Stimulated activated CD8-positive, alpha-beta memory T cell treated with anti-CD3 and anti-CD28 coated beads, Interleukin-12 subunit alpha, Interleukin-12 subunit beta, amount 100 ng/mL, for 24 hours (primary cell): ENCODE measurements at regions not wholly inside any gene's neighbourhood (a gene's known extent, or its start where the extent isn't known, plus 50 kb on each side); places are given as distances from the start of the nearest gene placed in this dataset.
"Not testable (repeated sequence)": the region's sequence is repeated elsewhere in the genome, so short reads cannot be mapped to it uniquely, and the experiment has no call there.

Source experiments
- DNase-seq: peaks from one replicate; pipeline ENCODE4 v3.0.0-alpha.2; 2020; ENCODE audit errors: extremely low read depth

DNA sequence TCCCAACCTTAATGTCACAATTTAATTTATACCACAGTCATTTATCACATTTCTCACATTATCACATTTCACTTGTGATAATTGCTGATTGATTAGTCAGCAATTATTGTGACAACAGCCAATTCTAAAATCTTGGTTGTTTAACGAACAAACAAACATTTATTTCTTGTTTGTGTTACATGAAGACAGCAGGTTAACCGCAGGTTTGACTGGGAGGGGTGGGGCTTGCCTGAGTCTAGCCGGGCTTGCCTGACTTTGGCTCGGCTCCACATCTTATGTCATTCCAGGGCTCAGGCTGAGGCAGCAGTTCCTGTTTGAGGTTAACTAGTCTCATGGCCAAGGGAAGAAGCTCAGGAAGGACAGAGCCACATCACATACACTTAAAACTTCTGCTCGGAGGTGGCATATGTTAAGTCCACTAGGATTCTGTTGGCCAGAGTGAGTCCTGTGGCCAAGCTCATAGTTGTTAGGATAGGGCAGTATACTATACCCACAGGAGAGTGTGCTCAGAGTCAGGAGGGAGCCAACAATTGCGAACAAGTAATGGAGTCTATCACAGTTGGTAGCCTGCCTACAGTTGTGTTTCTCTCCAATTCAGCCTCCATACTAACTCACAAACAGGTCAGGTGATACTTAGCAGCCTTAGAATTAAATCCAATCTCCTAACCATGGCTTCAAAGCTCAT is 90.0 kb upstream of the IFNGR1 start:
- DNase-seq: no peak

- DNase-seq: no peak
These were observed 88.1 kb upstream of the IFNGR1 start for GRCh38 chr6:137307163-137307854.

DNA sequence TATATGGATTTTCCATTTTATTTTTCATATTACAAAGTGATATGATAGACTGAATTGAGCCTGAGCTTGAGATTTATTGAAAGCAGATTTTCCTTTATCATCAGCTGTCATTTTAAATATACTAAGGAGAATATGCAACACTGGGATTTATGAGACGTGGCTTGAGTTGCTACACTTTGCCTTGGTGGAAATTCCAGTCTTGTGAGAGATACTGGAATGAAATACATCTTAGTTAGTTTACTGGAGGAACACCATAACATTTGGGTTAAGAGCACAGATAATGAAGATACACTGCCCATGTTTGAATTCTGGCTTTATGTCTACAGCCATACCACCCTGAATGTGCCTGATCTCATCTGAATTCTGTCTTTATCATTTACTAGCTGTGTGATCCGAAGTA is 86.5 kb upstream of the IFNGR1 start:
- no peak for DNase-seq

- no peak for DNase-seq
These were observed 85.0 kb upstream of the IFNGR1 start for GRCh38 chr6:137304020-137304780.

- no peak for DNase-seq
These were observed 84.3 kb upstream of the IFNGR1 start for GRCh38 chr6:137303441-137303840.

DNA sequence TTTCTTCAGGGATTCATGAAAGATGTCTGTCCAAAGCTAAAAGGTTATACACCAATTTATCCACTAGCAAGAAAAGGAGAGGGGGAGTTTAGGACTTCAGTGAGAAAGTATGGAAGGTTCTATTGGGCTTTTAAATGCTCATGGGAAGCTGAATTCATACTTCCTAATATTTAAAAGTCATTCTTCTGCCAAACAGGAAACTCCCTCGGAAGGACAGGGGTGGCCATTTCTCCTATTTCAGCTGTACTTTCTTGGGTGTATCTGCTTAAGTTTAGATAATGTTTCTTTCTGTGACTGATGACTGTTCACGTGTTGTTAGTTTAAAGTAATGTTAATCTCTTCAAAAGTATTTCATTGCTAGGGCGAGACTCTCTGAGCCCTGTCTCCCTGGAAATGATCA is 80.5 kb upstream of the IFNGR1 start:
- DNase-seq: no peak

DNA sequence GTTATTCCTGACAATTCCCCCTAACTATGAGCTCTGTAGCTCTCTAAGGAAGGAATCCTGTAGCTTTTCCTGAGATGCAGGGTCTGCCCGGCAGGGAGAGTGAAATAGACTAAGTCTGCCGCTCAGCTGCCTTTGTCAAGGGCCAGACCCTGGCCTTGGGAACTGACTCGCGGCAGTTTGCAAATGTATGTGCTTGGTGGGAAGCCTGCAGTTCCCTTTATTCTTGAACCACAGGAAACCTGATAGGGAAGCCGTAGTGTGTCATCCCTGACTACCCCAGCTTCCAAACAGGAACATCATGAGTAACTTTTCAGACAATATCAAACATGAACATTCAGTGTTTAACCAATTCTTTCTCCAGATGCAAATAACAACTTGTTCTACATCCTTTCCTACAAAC is 78.7 kb upstream of the IFNGR1 start:
- DNase-seq: no peak

GRCh38 chr6:137292326-137292725 is 73.1 kb upstream of the IFNGR1 start:
- DNase-seq: not testable (repeated sequence)

GRCh38 chr6:137291441-137291840 is 72.3 kb upstream of the IFNGR1 start:
- DNase-seq: no peak

DNA sequence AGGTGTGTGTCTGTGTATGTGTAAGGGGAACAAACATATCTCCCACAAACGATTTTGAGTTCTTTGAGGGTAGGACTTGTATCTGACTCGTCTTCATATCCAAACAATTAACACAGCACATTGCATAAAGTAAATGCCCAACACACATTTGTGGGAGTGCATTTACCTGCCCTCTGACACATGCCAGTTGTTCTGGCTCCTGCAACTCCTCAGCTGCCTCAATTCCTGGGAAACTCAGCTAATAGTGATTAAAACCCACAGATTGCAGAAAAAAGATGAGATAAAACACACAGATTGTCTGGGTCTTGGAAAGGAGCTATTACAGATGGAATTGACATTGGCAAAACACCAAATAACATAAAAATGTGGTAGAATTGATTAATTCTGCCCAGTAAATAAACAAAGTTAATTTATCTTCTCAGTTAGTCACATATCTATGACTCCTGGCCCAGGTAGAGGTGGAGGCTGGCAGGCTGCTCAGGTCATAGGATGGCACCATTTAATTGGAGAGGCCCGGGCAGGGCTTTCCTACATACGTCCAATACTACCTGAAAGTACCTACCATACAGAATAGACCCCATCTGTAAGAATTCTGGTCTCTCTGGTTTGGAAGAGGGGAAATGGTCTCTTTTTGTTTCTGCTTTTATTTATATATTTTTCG is 71.5 kb upstream of the IFNGR1 start:
- no peak for DNase-seq

DNA sequence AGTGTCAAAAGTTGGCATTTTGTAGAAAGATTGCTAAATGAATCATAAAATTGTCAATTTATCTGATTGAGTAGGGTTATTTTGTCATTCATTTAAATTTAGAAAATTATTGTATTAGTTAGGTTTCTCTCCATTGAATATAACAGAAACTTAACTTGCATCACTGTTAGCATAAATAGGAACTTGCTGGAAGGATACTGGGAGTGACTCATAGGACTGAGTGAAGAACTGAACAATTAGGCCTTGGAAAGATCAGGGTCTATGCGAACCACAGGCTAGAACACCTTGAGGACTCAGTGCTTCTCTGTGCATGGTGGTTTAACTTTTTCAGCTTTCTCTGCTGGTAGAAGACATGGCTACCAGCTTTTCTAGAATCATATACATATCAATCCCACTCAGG is 67.7 kb upstream of the IFNGR1 start:
- no peak for DNase-seq

- no peak for DNase-seq
These were observed 67.2 kb upstream of the IFNGR1 start for GRCh38 chr6:137286368-137286767.

- no peak for DNase-seq
These were observed 65.6 kb upstream of the IFNGR1 start for GRCh38 chr6:137284811-137285110.

DNA sequence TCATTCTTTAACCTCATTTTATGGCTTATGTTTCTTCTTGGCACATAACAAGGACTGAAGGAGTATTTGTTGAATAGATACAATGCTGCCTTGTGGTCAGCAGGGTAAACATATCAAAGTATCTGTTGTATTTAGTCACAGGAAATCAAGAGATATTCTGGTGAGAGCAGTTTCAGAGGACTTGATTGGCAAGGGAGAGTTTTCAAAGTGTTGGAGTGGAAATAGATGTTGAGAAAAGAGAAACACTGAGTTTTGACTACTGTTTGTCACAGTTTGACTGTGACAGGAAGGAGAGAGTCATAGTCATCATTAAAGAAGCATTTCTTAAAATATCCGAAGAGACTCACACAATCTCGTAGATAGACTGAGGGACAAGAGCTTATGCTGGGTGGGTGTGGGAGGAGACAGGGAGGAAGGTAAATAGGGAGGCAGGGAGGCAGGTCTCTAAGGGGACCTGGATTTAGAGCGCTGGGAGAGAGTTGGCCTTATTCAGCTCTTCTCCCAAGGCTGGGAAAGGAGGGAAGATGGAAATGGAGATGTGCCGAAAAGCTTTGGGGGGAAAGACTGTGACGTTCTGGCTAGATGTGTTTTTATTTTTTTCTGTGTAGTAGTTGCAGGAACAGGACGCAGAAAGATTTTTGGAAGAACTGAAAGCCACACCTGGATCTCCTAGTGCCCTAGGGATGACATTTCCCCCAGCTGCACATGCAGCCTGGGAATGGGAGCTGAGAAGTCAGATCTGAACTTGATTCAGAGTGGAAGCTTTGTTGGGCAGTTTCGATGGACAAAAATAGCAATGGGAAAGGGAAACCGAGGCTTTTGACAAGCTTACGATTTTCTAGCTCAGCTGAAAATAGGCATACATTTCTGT is 65.0 kb upstream of the IFNGR1 start:
- no peak for DNase-seq

DNA sequence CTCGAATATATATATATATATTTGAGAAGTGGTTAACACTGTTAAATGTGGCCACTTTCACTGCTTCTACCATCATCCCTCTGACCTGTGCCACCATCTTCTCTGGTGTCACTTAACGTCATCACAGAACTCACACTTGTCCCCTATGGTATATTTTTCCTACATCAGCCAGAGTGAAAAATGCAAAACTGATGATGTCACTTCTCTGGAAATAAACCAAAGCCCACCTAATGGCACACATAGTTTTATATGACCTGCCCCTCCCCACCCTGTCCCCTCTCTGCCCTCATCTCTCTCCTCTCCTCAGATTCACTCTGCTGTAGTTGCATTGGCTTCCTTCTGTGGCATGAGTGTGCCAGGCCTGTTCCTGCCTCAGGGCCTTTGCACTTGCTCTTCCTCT is 63.9 kb upstream of the IFNGR1 start:
- DNase-seq: no peak

GRCh38 chr6:137282254-137282653 is 63.1 kb upstream of the IFNGR1 start:
- no peak for DNase-seq

DNA sequence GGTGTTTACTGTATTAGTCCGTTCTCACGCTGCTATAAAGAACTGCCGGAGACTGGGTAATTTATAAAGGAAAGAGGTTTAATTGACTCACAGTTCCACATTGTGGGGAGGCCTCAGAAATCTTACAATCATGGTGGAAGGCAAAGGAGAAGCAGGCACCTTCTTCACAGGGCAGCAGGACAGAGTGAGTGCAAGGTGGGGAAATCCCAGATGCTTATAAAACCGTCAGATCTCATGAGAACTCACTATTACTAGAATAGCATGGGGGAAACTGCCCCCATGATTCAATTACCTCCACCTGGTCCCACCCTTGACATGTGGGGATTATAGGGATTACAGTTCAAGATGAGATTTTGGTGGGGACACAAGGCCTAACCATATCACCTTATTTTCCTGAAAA is 60.1 kb upstream of the IFNGR1 start:
- not testable (repeated sequence) for DNase-seq

DNA sequence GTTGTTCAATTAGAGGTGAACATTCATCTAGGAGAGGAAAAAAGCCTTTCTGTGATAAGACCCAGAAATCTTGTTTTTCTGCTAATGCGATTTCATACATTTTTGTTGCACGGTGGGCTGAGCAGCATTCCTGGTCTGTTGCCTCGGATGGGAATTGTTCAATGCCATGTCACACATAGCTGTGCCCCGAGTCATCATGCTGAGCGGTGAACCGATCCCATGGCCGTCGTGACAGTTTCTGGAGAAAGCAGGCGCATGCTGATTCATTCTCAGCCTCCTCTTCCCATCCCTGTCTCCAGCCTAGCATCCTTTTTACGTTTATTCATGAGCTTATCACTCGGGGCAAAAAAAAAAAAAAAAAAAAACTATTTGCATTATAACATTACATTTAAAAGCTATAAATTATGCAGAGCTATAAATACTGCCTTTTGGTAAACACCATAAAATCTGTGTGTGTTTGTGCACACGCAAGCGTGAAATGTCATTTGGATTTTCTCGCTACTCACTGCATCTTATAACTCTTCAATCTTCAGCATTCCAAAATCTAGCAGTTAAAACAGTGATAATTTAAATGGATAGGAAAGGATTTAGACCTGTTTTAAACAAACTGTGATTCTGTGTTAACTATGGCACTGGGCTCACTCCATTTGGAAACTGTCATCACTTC is 58.9 kb upstream of the IFNGR1 start:
- no peak for DNase-seq

DNA sequence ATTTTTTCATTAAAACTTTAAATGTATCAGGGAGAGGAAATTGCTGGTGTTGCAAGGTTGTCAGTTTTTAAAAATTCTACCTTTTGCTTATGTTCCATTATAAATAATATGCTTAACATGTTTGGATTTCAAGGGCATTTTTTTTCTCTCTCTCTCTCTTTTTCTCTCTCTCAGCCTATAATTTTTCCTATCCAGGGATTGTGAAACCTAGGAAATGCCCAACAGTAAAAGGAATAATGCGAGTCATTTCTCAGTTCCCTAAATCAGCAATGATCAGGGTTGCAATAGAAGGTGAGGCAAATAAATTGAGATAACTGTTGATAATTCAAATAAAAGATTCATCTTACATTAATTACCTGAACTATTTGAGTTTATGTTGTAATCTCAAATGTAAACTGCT is 53.2 kb upstream of the IFNGR1 start:
- no peak for DNase-seq

GRCh38 chr6:137271245-137272183 is 52.3 kb upstream of the IFNGR1 start:
- no peak for DNase-seq
